H1 (cell line): ENCODE measurements at regions not wholly inside any gene's neighbourhood (a gene's known extent, or its start where the extent isn't known, plus 50 kb on each side); places are given as distances from the start of the nearest gene placed in this dataset.

Experiments
- CTCF ChIA-PET: fragments of 300-600 bp; sonication (Branson Sonifier 250); formaldehyde crosslinking; loops from one replicate; lab custom pipeline; 2021; ENCODE audit not compliant: partially characterized antibody; lab: Charles Lee
- POLR2A ChIA-PET: fragments of 300-600 bp; sonication (Branson Sonifier 250); formaldehyde crosslinking; loops from one replicate; lab custom pipeline; 2021; ENCODE audit warnings: inconsistent platforms; ENCODE audit not compliant: partially characterized antibody; lab: Charles Lee
- DNase-seq, 2 experiments: peaks; one replicate each; pipeline versions ENCODE4 v3.0.0 to v3.0.0-alpha.2; 2010 to 2022; ENCODE audit warnings: low spot score in 2 of 2, low read depth in 1 of 2, mixed read lengths in 1 of 2
- FAIRE-seq: peaks from 2 replicates; lab custom pipeline; 2011; peaks lifted over from hg19 to GRCh38; lab: Jason Lieb, UNC
- H2AFZ ChIP-seq: 2 replicates; pipeline ENCODE4 v1.8.1; 2012; ENCODE audit warnings: low read length, inconsistent platforms
- H2AK5ac ChIP-seq: 2 replicates; pipeline ENCODE4 v1.6.1; 2013; ENCODE audit warnings: low read depth, low read length
- H2BK120ac ChIP-seq: replicated peaks from 2 replicates; pipeline ENCODE3; 2013; ENCODE audit warnings: low read depth, low read length, inconsistent platforms
- H2BK12ac ChIP-seq: 2 replicates; pipeline ENCODE4 v1.6.1; 2013; ENCODE audit warnings: low read depth, low read length
- H2BK15ac ChIP-seq: 2 replicates; pipeline ENCODE4 v1.6.1; 2013; ENCODE audit warnings: low read length
- H2BK20ac ChIP-seq: 2 replicates; pipeline ENCODE4 v1.6.1; 2013; ENCODE audit warnings: low read length
- H2BK5ac ChIP-seq: 2 replicates; pipeline ENCODE4 v1.6.1; 2013; ENCODE audit warnings: low read depth, low read length
- H3K14ac ChIP-seq: 2 replicates; pipeline ENCODE4 v1.6.1; 2013; ENCODE audit warnings: inconsistent platforms; ENCODE audit not compliant: insufficient read length
- H3K18ac ChIP-seq: 2 replicates; pipeline ENCODE4 v1.6.1; 2013; ENCODE audit warnings: low read length; ENCODE audit errors: extremely low read depth
- H3K23ac ChIP-seq: 2 replicates; pipeline ENCODE4 v1.6.1; 2013; ENCODE audit warnings: inconsistent platforms; ENCODE audit not compliant: insufficient read length
- H3K23me2 ChIP-seq: 2 replicates; pipeline ENCODE4 v1.6.1; 2013; ENCODE audit warnings: low read depth, low read length
- H3K27ac ChIP-seq: 2 replicates; pipeline ENCODE4 v1.6.1; 2011; ENCODE audit warnings: low read depth, low read length, inconsistent platforms
- H3K27me3 ChIP-seq, 4 experiments: replicated peaks in 1 of 4; 1 replicate in 1 of 4; 2 replicates in 3 of 4; pipeline versions ENCODE4 v1.6.1 to v1.8.1; 2011 to 2013; ENCODE audit warnings: low read length in 3 of 4, mild to moderate bottlenecking in 3 of 4, inconsistent platforms in 2 of 4, mixed read lengths in 2 of 4, moderate library complexity in 1 of 4; ENCODE audit not compliant: control insufficient read depth in 3 of 4, insufficient read depth in 3 of 4; ENCODE audit errors: extremely low read depth in 1 of 4
- H3K36me3 ChIP-seq, 4 experiments: 2 replicates each; pipeline versions ENCODE4 v1.6.1 to v1.8.1; 2011 to 2013; ENCODE audit warnings: mild to moderate bottlenecking in 4 of 4, low read length in 3 of 4, moderate library complexity in 2 of 4, control low read depth in 1 of 4, inconsistent platforms in 1 of 4; ENCODE audit not compliant: insufficient read depth in 4 of 4, control insufficient read depth in 2 of 4
- H3K4ac ChIP-seq: replicated peaks from 2 replicates; pipeline ENCODE3; 2013; ENCODE audit warnings: low read length, low read depth, mixed read lengths, inconsistent platforms; ENCODE audit not compliant: insufficient read length
- H3K4me1 ChIP-seq, 4 experiments: replicated peaks in 1 of 4; 1 replicate in 1 of 4; 2 replicates in 3 of 4; pipeline versions ENCODE4 v1.6.1 to v1.8.1; 2011 to 2013; ENCODE audit warnings: low read length in 3 of 4, inconsistent platforms in 2 of 4, mixed read lengths in 1 of 4; ENCODE audit not compliant: insufficient read depth in 4 of 4, control insufficient read depth in 3 of 4
- H3K4me2 ChIP-seq, 2 experiments: 2 replicates each; pipeline versions ENCODE4 v1.6.1 to v1.8.1; 2011 to 2013; ENCODE audit warnings: low read depth in 2 of 2, low read length in 2 of 2, control low read depth in 1 of 2, inconsistent platforms in 1 of 2, mild to moderate bottlenecking in 1 of 2; ENCODE audit not compliant: insufficient read depth in 1 of 2
- H3K4me3 ChIP-seq, 4 experiments: fragments of 200-600, 300-600 bp in 1 of 4; sonication (generic), shearing (Covaris generic), sonication (Bioruptor Twin) in 1 of 4; 2 replicates each; pipeline versions ENCODE4 v1.5.1 to v1.8.1; 2011 to 2016; ENCODE audit warnings: low read length in 4 of 4, low read depth in 3 of 4, control low read depth in 2 of 4, inconsistent platforms in 2 of 4, mild to moderate bottlenecking in 2 of 4, mixed read lengths in 1 of 4, moderate library complexity in 1 of 4; ENCODE audit not compliant: insufficient read depth in 2 of 4; ENCODE audit errors: extremely low read depth in 1 of 4
- H3K56ac ChIP-seq: replicated peaks from 2 replicates; pipeline ENCODE3; 2013; ENCODE audit warnings: low read depth, mild to moderate bottlenecking, mixed read lengths, low read length, inconsistent platforms; ENCODE audit not compliant: insufficient read length
- H3K79me1 ChIP-seq: 2 replicates; pipeline ENCODE4 v1.6.1; 2013; ENCODE audit warnings: low read depth, low read length, control low read depth
- H3K79me2 ChIP-seq, 2 experiments: 2 replicates each; pipeline versions ENCODE4 v1.6.1 to v1.8.1; 2012 to 2013; ENCODE audit warnings: low read length in 2 of 2, mild to moderate bottlenecking in 2 of 2, inconsistent platforms in 1 of 2; ENCODE audit not compliant: insufficient read depth in 2 of 2, control insufficient read depth in 1 of 2
- H3K9ac ChIP-seq, 4 experiments: replicated peaks in 1 of 4; 1 replicate in 1 of 4; 2 replicates in 3 of 4; pipeline versions ENCODE4 v1.6.1 to v1.8.1; 2011 to 2013; ENCODE audit warnings: low read depth in 3 of 4, low read length in 3 of 4, control low read depth in 2 of 4, mild to moderate bottlenecking in 2 of 4, moderate library complexity in 2 of 4, inconsistent platforms in 1 of 4; ENCODE audit errors: extremely low read depth in 1 of 4
- H3K9me3 ChIP-seq, 2 experiments: 2 replicates each; pipeline versions ENCODE4 v1.6.1 to v1.8.1; 2012 to 2013; ENCODE audit warnings: mild to moderate bottlenecking in 2 of 2, moderate library complexity in 2 of 2, control low read depth in 1 of 2, inconsistent platforms in 1 of 2, low read depth in 1 of 2, low read length in 1 of 2, mixed read lengths in 1 of 2; ENCODE audit not compliant: insufficient read depth in 2 of 2
- H4K20me1 ChIP-seq, 2 experiments: replicated peaks in 1 of 2; 2 replicates each; pipeline versions ENCODE3 to v1.8.1; 2011 to 2013; ENCODE audit warnings: inconsistent platforms in 2 of 2, low read length in 2 of 2, mild to moderate bottlenecking in 1 of 2; ENCODE audit not compliant: insufficient read depth in 2 of 2, control insufficient read depth in 1 of 2
- H4K5ac ChIP-seq: 2 replicates; pipeline ENCODE4 v1.6.1; 2013; ENCODE audit warnings: low read length, low read depth, mixed read lengths, inconsistent platforms; ENCODE audit not compliant: insufficient read length
- H4K8ac ChIP-seq: 2 replicates; pipeline ENCODE4 v1.8.0; 2013; ENCODE audit warnings: mild to moderate bottlenecking, moderate library complexity, low read length, inconsistent platforms; ENCODE audit not compliant: insufficient read depth; ENCODE audit errors: extremely low read depth
- H4K91ac ChIP-seq: replicated peaks from 2 replicates; pipeline ENCODE3; 2013; ENCODE audit warnings: low read length, mixed read lengths, inconsistent platforms; ENCODE audit not compliant: insufficient read length
- POU5F1 ChIP-seq: IDR thresholded peaks from 2 replicates; pipeline ENCODE4 v1.6.1; 2011; ENCODE audit warnings: low read depth, mild to moderate bottlenecking, low read length, moderate library complexity
- TCF12 ChIP-seq: IDR thresholded peaks from 2 replicates; pipeline ENCODE4 v1.6.1; 2011; ENCODE audit warnings: low read depth, mild to moderate bottlenecking, low read length
- WGBS, 2 experiments: shearing (Covaris generic) in 1 of 2; methylation state at CpG; one replicate each; pipeline versions ENCODE4 v1.1.6 to v1.1.7; 2013 to 2015; ENCODE audit warnings: low lambda C conversion rate in 2 of 2, mixed read lengths in 2 of 2, inconsistent platforms in 1 of 2, low coverage in 1 of 2, missing lambda C conversion rate in 1 of 2; ENCODE audit not compliant: insufficient replicate concordance in 2 of 2, insufficient coverage in 1 of 2, insufficient read length in 1 of 2; ENCODE audit errors: extremely low coverage in 1 of 2, missing lambda C conversion rate in 1 of 2; 5-methylcytosine and 5-hydroxymethylcytosine counted together

DNA sequence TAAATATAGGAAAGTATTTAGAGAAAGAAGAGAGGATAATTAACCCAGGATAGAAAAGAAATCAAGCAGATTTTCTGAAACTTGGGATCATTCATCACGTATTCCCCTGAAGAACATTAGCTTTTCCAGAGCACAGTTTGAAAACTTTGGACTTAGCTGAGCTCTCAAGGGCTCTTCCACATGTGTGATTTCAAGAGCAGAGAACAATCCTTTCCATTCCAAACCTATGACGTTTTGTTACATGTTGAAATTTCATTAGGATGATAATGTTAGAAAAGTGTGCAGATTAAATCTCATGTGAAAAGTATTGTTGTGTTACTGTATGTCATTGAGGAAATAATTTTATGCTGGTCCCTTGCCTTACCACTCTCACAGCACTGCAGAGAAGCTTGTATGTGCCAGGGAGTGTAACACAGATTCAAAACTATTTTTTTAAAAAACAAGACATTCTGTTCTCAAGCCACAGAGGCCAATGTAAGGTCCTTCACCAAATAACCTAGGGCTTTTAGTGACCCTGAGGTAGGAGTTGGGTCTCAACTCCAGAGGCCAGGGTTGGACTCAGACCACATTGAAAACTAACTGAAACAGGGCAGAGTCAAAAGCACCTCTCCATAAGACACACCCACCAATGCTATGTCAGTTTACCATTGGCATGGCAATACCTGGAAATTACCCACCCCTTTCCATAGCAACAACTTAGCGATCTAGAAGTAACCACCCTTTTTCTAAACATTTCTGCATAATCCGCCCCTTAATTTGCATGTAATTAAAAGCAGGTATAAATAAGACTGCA is 141.3 kb downstream of the ANXA5 start:
- Histone ChIP-seq H3K36me3 (no peaks in the 10 kb centered on the region), H3K79me2 (no peaks in the 10 kb centered on the region), H2BK15ac (no peak overlapping the region), H3K23me2 (no peaks in the 10 kb centered on the region), H3K18ac (no peak overlapping the region), H3K79me1 (no peaks in the 10 kb centered on the region), H2BK20ac (no peak overlapping the region), H3K4me3 (no peak overlapping the region), H3K27ac (no peak overlapping the region), H2AFZ (no peak overlapping the region), H2BK12ac (no peak overlapping the region), H3K4ac (no peak overlapping the region), H2BK120ac (no peak overlapping the region), H4K20me1 (no peaks in the 10 kb centered on the region), H3K4me1 (no peaks in the 10 kb centered on the region), H3K23ac (no peak overlapping the region), H2AK5ac (no peak overlapping the region), H4K8ac (no peak overlapping the region), H4K91ac (no peak overlapping the region), H3K4me2 (no peak overlapping the region), H2BK5ac (no peak overlapping the region), H4K5ac (no peak overlapping the region), H3K27me3 (no peaks in the 10 kb centered on the region), H3K9ac (no peak overlapping the region), H3K56ac (no peak overlapping the region), H3K9me3 (no peaks in the 10 kb centered on the region), H3K14ac (no peak overlapping the region)
- FAIRE-seq (no peak), DNase-seq (no peak)
- WGBS, 2 experiments, result 79% methylated on average over 4 of the region's 4 CpGs; no CpG with 5 or more reads in 1 of the 2 experiments
- CTCF ChIA-PET, result interaction anchor here (0.8 to 2.3 kb wide), 3 partner anchors 41 to 179 kb away, joined by 3 to 7 read pairs (median 5); no protein-coding TSS in a partner anchor
- POLR2A ChIA-PET, result no interaction called here
- TF ChIP-seq POU5F1 (no peak), TCF12 (no peak)
